ENCODE measurements at regions not wholly inside any gene's neighbourhood (a gene's known extent, or its start where the extent isn't known, plus 50 kb on each side); places are given as distances from the start of the nearest gene placed in this dataset.
A peak's percentile ranks its signal among the peaks of the same experiment; 100 is the strongest.

DNA sequence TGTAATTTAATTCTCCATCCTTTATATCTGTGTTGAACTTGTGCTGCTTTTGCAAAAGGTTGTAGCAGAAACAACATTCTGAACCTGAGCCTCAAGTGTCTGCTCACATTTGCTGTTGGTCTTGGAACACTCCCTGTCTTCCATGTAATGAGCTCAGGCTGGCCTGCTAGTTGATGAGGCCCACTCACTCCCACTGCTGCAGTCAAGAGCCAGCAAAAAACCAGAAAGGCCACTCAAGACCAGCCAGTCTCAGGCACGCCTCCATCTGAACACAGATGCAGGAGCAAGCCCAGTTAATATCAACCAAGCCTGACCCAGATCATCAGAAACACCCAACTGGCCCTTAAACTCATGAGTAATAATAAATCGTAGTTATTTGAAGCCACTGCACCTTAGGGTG lies 342.2 kb upstream of the NFIA start:
- H3K4me3 Mint-ChIP-seq, result no peak overlapping the region

DNA sequence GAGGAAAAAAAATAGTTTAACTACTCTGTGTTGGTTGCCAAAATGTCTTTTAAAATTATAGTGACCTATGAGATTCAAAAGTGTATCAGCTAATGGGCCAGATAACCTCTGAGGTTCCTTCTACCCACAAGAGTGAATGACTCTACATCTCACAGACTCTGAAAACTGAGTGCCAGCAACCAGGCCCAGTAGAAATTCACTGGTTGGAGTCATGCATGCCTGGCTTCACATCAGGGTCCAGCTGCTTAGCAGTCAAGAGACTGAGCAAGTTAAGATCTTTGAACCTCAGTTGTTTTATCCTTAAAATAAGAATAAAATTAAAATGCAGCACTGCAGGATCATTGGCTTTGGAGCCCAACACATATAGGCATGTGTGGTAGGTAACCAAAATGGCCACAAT lies 342.6 kb upstream of the NFIA start:
- Mint-ChIP-seq H3K27ac (no peak overlapping the region), H3K4me1 (no peaks in the 10 kb centered on the region), H3K9me3 (peaks cover 0 to under 1% (median 0%) of the 10 kb centered on the region in 7 donors), H3K4me3 (no peak overlapping the region), H3K27me3 (no peaks in the 10 kb centered on the region), H3K36me3 (no peaks in the 10 kb centered on the region)
- DNase-seq (no peak), ATAC-seq (ENCODE audit: low read depth in 2 of 2) (no peak)

More for the DNA sequence above, 342.2 kb upstream of the NFIA start:
- Mint-ChIP-seq H3K9me3 (no peaks in the 10 kb centered on the region), H3K27ac (no peak overlapping the region), H3K4me1 (no peaks in the 10 kb centered on the region), H3K27me3 (no peaks in the 10 kb centered on the region), H3K36me3 (no peaks in the 10 kb centered on the region)
- ATAC-seq (ENCODE audit: low read depth in 2 of 2) (no peak), DNase-seq (no peak)

DNA sequence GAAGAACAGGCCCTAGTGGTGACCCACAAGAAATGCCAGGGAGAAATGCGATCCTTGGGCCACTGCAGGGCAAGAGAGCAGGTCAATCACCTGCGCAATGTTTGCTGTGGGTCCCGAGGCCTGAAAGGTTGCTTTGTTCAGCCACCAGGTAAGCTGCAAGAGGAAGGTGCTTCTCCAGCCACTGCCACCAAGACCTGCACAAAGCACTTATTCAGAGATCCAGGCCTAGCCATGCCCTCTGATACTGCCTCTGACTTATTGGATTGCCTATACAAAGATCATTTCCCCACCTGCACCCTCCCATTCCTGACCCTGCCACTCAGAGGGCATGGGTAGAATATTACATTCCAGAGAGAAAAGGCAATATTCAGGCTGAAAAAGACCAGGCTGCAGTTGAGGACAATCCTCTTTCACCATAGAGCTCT lies 349.4 kb upstream of the NFIA start:
- Mint-ChIP-seq H3K27ac (no peak overlapping the region), H3K27me3 (peaks cover 0 to 5% (median 0%) of the 10 kb centered on the region in 3 donors), H3K4me3 (no peak overlapping the region), H3K4me1 (no peaks in the 10 kb centered on the region), H3K9me3 (peaks cover 0 to 2% (median 0%) of the 10 kb centered on the region in 7 donors), H3K36me3 (no peaks in the 10 kb centered on the region)
- DNase-seq, result no peak
- no peak for ATAC-seq (ENCODE audit: low read depth in 2 of 2)

DNA sequence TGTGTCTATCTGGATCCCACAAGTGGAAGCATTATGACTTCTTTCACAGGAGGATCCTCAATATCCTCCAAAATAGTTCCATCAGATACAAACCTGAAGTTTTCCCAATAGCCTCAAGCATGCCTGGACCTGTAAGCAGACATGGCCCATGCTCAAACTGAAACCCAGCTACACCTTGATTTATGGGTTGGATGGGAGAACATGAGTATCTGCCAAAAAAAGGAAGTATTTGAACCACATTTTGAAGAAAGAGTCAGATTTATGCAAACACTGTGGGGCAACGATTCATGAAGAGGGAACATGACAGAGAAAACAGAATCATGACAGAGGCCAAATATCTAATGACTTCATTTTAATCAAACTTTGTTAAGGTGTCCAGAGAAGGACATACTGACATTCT lies 351.0 kb upstream of the NFIA start:
- H3K9me3 Mint-ChIP-seq, result peaks cover 0 to 2% (median 0%) of the 10 kb centered on the region in 7 donors
- peaks cover 0 to 5% (median 0%) of the 10 kb centered on the region in 3 donors for H3K27me3 Mint-ChIP-seq
- ATAC-seq (ENCODE audit: low read depth in 2 of 2), result no peak
- no peak for DNase-seq
- H3K4me3 Mint-ChIP-seq, result no peak overlapping the region
- H3K4me1 Mint-ChIP-seq, result no peaks in the 10 kb centered on the region
- H3K27ac Mint-ChIP-seq, result no peak overlapping the region
- no peaks in the 10 kb centered on the region for H3K36me3 Mint-ChIP-seq

DNA sequence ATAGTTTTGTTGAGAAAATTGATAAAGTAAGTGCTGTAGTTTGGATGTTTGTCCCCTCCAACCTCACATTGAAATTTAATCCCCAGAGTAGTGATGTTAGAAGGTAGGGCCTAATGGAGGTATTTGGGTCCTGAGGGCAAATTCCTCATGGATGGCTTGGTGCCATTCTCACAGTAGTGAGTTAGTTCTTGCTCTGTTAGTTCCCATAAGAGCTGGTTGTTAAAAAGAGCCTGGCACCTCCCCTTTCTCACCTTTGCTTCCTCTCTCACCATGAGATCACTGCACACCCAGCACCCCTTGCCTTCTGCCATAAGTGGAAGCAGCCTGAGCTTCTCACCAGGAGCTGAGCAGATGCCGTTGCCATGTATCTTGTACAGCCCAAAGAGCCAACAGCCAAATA lies 354.8 kb upstream of the NFIA start:
- no peak for DNase-seq
- Mint-ChIP-seq H3K4me1 (no peaks in the 10 kb centered on the region), H3K36me3 (no peaks in the 10 kb centered on the region), H3K9me3 (peaks cover 0 to 9% (median 0%) of the 10 kb centered on the region in 7 donors), H3K27me3 (peaks cover 0 to 5% (median 0%) of the 10 kb centered on the region in 3 donors), H3K4me3 (no peak overlapping the region), H3K27ac (no peak overlapping the region)
- ATAC-seq (ENCODE audit: low read depth in 2 of 2), result no peak

DNA sequence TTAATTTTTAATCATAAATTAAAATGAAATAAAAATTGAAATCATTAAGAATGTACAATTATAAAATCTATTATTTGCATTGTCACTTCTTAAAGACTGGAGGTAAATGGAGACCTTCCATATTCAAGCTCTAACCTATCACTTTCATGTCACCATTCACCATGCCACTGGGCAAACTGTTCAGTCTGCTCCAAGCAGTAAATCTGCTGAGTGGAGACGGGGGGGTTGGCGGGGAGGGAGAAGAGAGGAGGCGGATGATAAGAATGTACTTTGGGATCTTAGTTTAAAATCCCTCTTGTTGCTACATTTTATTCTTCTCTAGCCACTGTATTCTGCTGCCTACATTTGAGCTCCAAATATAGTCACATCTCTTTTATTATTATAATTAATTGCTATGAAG lies 365.9 kb upstream of the NFIA start:
- Mint-ChIP-seq H3K27ac (no peak overlapping the region), H3K4me3 (no peak overlapping the region)

DNA sequence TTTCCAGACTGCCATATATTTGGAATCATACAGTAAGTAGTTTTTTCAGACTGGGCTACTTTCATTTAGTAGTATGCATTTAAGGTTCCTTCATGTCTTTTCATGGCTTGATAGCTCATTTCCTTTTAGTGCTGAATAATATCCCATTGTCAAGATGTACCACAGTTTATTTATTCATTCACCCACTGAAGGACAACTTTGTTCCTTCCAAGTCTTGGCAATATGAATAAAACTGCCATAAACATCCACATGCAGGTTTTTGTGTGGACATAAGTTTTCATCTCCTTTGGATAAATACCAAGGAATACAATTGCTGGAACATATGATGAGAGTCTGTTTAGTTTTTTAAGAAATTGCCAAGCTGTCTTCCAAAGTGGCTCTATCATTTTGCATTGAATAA lies 366.4 kb upstream of the NFIA start:
- H3K4me1 Mint-ChIP-seq, result no peaks in the 10 kb centered on the region
- no peak for DNase-seq

More for the DNA sequence above, 365.9 kb upstream of the NFIA start:
- no peak for ATAC-seq (ENCODE audit: low read depth in 2 of 2)
- no peaks in the 10 kb centered on the region for H3K36me3 Mint-ChIP-seq
- no peaks in the 10 kb centered on the region for H3K27me3 Mint-ChIP-seq
- DNase-seq, result no peak
- H3K9me3 Mint-ChIP-seq, result peaks cover 0 to 8% (median 0%) of the 10 kb centered on the region in 7 donors
- H3K4me1 Mint-ChIP-seq, result no peaks in the 10 kb centered on the region

DNA sequence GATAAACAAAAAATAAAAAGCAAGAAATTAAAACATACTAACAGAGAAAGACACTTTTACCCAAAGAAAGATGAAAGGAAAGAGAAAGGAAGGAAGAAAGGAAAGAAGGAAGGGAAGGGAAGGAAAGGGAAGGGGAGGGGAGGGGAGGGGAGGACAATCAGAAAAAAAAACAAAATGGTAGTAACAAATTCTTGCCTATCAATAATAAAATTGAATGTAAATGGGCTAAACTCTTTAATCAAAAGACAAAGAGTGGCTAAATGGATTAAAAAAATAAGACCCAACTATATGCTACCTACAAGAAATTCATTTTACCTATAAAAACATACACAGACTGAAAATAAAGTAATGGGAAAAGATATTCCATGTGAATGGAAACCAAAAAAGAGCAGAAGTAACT lies 372.9 kb upstream of the NFIA start:
- Mint-ChIP-seq H3K36me3 (no peaks in the 10 kb centered on the region), H3K27ac (no peak overlapping the region), H3K4me3 (no peak overlapping the region), H3K4me1 (no peaks in the 10 kb centered on the region), H3K27me3 (peaks cover 0 to 6% (median 0%) of the 10 kb centered on the region in 3 donors), H3K9me3 (peaks cover 4 to 18% (median 11%) of the 10 kb centered on the region in 7 donors)
- DNase-seq (no peak), ATAC-seq (ENCODE audit: low read depth in 2 of 2) (no peak)

More for the DNA sequence above, 366.4 kb upstream of the NFIA start:
- Mint-ChIP-seq H3K9me3 (peaks cover 0 to 11% (median 5%) of the 10 kb centered on the region in 7 donors), H3K36me3 (no peaks in the 10 kb centered on the region), H3K27me3 (no peaks in the 10 kb centered on the region), H3K4me3 (no peak overlapping the region), H3K27ac (no peak overlapping the region)
- no peak for ATAC-seq (ENCODE audit: low read depth in 2 of 2)

DNA sequence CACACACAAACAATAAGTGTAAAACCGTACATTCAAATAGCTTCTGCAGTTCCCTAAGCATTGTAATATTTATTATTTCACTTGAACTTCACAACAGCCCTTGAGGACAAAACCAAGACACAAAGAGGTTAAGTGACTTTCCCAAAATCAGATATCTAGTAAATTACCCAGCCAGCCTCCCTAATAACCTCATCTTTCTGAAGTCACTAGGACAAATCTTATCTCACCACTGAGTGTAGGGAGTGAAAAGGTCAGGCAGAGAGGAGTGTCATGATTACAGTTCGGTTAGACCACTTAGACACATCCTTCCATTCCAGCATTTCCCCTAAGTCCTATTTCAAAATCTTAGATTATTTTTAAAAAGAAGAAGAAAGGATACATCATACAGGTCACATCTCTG lies 377.3 kb upstream of the NFIA start:
- no peaks in the 10 kb centered on the region for H3K4me1 Mint-ChIP-seq

DNA sequence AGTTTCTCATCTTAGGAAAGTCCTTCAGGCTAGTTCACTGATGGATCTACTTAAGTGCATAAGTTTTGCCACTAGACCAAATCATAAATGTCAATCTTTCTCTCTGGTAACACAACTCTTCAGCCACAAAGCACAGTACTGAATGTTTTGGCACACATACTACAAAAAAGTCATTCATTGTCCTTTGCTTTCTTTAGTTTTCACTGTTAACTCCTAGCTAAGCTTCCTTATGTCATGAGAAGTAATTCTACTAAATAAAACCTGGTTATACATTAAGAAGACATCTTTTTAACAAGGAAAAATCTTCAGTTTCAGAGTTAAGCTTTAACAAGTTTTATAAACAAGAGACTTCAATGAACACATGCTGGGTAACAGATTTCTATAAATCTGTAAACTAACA lies 379.2 kb upstream of the NFIA start:
- no peak for ATAC-seq (ENCODE audit: low read depth in 2 of 2)
- DNase-seq, result no peak
- Mint-ChIP-seq H3K27me3 (peaks cover 0 to 6% (median 0%) of the 10 kb centered on the region in 3 donors), H3K4me3 (no peak overlapping the region), H3K9me3 (peaks cover 0 to 10% (median 4%) of the 10 kb centered on the region in 7 donors), H3K36me3 (no peaks in the 10 kb centered on the region), H3K27ac (no peak overlapping the region), H3K4me1 (no peaks in the 10 kb centered on the region)

More for the DNA sequence above, 377.3 kb upstream of the NFIA start:
- Mint-ChIP-seq H3K36me3 (no peaks in the 10 kb centered on the region), H3K27ac (no peak overlapping the region), H3K4me3 (no peak overlapping the region), H3K9me3 (peaks cover 0 to 11% (median 5%) of the 10 kb centered on the region in 7 donors), H3K27me3 (peaks cover 0 to 6% (median 0%) of the 10 kb centered on the region in 3 donors)
- no peak for DNase-seq
- ATAC-seq (ENCODE audit: low read depth in 2 of 2), result no peak

DNA sequence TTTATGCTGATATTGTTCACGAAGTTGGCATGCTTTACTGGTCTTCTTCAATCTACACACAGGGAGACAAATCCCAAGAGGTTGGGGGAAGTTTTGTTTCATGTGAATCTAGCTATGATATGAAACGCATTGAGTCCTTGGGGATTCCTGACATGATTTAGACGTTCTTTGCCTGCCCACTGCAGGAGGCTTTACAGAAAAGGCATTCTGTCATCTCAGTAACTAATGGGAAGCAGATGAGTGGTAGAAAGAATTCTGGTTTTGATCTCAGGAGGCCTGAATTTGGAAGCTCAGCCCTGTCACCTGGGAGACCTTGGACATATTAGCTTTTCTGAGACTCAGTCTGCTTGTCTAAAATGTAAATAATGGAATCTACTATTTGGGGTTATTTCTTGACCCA lies 383.0 kb upstream of the NFIA start:
- no peak overlapping the region for H3K4me3 Mint-ChIP-seq
- no peak overlapping the region for H3K27ac Mint-ChIP-seq
- no peaks in the 10 kb centered on the region for H3K4me1 Mint-ChIP-seq
- DNase-seq (no peak), ATAC-seq (ENCODE audit: low read depth in 2 of 2) (no peak)
- no peaks in the 10 kb centered on the region for H3K36me3 Mint-ChIP-seq
- H3K27me3 Mint-ChIP-seq, result peaks cover 0 to 4% (median 4%) of the 10 kb centered on the region in 3 donors
- H3K9me3 Mint-ChIP-seq, result peaks cover 0 to 10% (median 4%) of the 10 kb centered on the region in 7 donors

DNA sequence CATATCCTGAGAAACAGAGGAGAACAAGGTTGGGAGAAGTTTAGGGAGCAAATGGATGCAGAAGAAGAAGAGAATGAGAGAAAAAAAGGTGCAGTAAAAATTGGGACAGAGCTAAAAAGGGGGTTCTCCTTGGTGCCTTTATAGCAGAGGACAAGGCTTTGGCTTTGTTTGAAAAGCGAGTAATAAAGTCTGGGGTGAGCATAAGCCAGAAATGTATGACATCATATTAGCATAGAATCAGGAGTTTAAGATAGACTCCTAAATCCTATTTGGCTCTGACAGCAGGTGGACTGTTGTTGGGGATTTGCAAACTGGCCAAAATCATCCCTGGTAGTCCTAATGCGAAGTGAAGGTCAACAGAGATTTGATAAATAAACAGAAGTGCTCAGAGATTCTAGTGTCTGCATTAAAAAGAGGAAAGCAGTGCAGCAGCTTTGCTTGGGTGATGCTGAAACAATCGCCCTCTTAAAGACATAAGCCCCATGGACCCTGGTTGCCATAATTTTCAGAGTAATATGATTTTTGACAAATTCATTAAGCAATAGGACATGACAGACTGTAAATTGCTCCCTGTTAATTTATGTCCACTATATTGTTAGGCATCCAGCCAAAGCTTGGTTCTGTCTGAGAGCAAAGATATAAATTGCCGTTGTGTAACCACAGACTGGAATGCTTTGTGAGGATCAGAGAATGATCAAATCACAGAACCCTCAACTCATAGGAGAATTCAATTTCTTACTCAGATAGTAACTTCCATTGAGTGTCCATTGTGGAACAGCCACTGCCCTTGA lies 385.0 kb upstream of the NFIA start:
- Mint-ChIP-seq H3K4me3 (no peak overlapping the region), H3K27me3 (peaks cover 0 to 4% (median 4%) of the 10 kb centered on the region in 3 donors), H3K4me1 (no peaks in the 10 kb centered on the region), H3K9me3 (peaks cover 1 to 14% (median 4%) of the 10 kb centered on the region in 7 donors), H3K27ac (peak overlapping the region in 2 of 6 donors; percentile 58 to 82), H3K36me3 (no peaks in the 10 kb centered on the region)
- DNase-seq, result no peak
- ATAC-seq (ENCODE audit: low read depth in 2 of 2), result no peak

DNA sequence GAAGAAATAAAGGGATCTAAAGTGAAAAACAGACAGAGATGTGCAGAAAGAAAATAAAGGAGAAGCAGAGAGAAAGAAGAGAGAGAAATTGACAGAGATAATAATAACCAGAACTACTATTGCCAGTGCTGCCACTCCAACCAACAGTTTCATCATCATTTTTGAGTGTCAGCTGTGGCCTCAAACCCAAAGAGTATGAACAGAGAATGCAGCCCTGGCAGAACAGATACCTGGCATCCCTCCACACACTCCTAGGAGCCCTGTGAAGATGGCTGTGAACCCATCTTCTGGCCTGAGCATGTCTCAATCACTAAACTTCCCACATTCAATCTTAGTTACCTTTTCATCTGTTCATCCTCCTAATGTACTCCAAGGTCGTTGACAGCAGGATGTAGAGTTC lies 385.8 kb upstream of the NFIA start:
- no peaks in the 10 kb centered on the region for H3K36me3 Mint-ChIP-seq
- no peak for DNase-seq
- no peaks in the 10 kb centered on the region for H3K4me1 Mint-ChIP-seq
- H3K27me3 Mint-ChIP-seq, result peaks cover 0 to 4% (median 4%) of the 10 kb centered on the region in 3 donors
- no peak overlapping the region for H3K4me3 Mint-ChIP-seq
- peaks cover 1 to 14% (median 6%) of the 10 kb centered on the region in 7 donors for H3K9me3 Mint-ChIP-seq
- no peak overlapping the region for H3K27ac Mint-ChIP-seq
- no peak for ATAC-seq (ENCODE audit: low read depth in 2 of 2)

DNA sequence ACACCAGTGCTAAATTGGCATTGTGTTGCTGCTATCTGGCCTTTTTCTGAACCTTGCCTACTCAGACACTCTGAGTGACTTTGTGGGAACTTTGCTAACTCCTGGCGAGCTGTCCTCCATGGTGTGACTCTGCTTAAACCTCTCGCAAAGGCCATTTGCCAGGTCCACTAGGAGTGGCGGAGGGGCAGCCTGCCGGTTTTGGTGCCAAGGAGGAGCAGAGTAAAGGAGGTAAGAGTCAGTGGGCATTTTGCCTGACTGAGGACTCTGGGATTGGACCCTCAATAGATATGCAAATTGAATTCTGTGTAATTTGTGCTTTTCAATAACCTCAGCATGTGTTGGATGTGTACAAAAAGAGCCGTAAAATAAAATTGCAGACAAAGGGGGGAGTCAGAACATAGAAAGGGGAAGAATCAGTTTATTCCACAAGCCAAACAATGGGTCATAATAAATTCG lies 386.6 kb upstream of the NFIA start:
- no peak for DNase-seq
- H3K4me1 Mint-ChIP-seq, result no peaks in the 10 kb centered on the region
- peaks cover 0 to 4% (median 4%) of the 10 kb centered on the region in 3 donors for H3K27me3 Mint-ChIP-seq
- no peak overlapping the region for H3K27ac Mint-ChIP-seq
- no peaks in the 10 kb centered on the region for H3K36me3 Mint-ChIP-seq
- ATAC-seq (ENCODE audit: low read depth in 2 of 2), result no peak
- no peak overlapping the region for H3K4me3 Mint-ChIP-seq
- peaks cover 1 to 14% (median 6%) of the 10 kb centered on the region in 7 donors for H3K9me3 Mint-ChIP-seq

Measured in naive B cell (primary cell).